Neural cell (in vitro differentiated cells): ENCODE measurements at regions not wholly inside any gene's neighbourhood (a gene's known extent, or its start where the extent isn't known, plus 50 kb on each side); places are given as distances from the start of the nearest gene placed in this dataset.

Experiments used
- H2AFZ ChIP-seq: fragments of 200-600, 300-800 bp; sonication (generic), shearing (Covaris generic); 2 replicates; pipeline ENCODE4 v1.6.0; 2014; ENCODE audit warnings: low read depth, mild to moderate bottlenecking, antibody characterized with exemption, low read length, moderate library complexity
- H3F3A ChIP-seq: fragments of 200-600 bp; shearing (Covaris generic); 2 replicates; pipeline ENCODE4 v1.6.1; 2016; ENCODE audit warnings: mild to moderate bottlenecking, moderate library complexity, mixed read lengths, antibody characterized with exemption, low read length; ENCODE audit not compliant: insufficient read depth, poor library complexity, severe bottlenecking
- H3K27ac ChIP-seq: fragments of 200-600, 300-800 bp; sonication (generic), shearing (Covaris generic); 2 replicates; pipeline ENCODE4 v1.5.1; 2014; ENCODE audit warnings: mild to moderate bottlenecking, low read length, moderate library complexity
- H3K27me3 ChIP-seq: fragments of 300-800, 200-600 bp; sonication (generic), shearing (Covaris generic); 2 replicates; pipeline ENCODE4 v1.6.0; 2014; ENCODE audit warnings: mild to moderate bottlenecking, low read depth, low read length, moderate library complexity; ENCODE audit not compliant: insufficient read depth
- H3K36me3 ChIP-seq: fragments of 300-800, 200-600 bp; sonication (generic), shearing (Covaris generic); 2 replicates; pipeline ENCODE4 v1.5.1; 2014; ENCODE audit warnings: mild to moderate bottlenecking, antibody characterized with exemption, low read length, moderate library complexity; ENCODE audit not compliant: insufficient read depth
- H3K4me2 ChIP-seq: fragments of 300-800, 200-600 bp; sonication (generic), shearing (Covaris generic); 2 replicates; pipeline ENCODE4 v1.6.0; 2014; ENCODE audit warnings: mild to moderate bottlenecking, low read length
- H3K4me3 ChIP-seq: fragments of 300-800, 200-600 bp; sonication (generic), shearing (Covaris generic); 2 replicates; pipeline ENCODE4 v1.5.1; 2014; ENCODE audit warnings: mild to moderate bottlenecking, low read length, moderate library complexity
- H3K79me2 ChIP-seq: fragments of 200-600 bp; shearing (Covaris generic); replicated peaks from 2 replicates; pipeline ENCODE4 v1.6.0; 2014; ENCODE audit warnings: mild to moderate bottlenecking, low read length, moderate library complexity; ENCODE audit not compliant: insufficient read depth
- H3K9ac ChIP-seq: fragments of 300-800, 200-600 bp; sonication (generic), shearing (Covaris generic); 2 replicates; pipeline ENCODE4 v1.6.1; 2016; ENCODE audit warnings: mild to moderate bottlenecking, low read length, mixed read lengths
- H3K9me2 ChIP-seq: fragments of 200-600 bp; shearing (Covaris generic); 2 replicates; pipeline ENCODE4 v1.6.1; 2016; ENCODE audit warnings: mild to moderate bottlenecking, low read length, mixed read lengths; ENCODE audit not compliant: insufficient read depth
- H3K9me3 ChIP-seq: fragments of 200-600, 300-800 bp; sonication (generic), shearing (Covaris generic); 2 replicates; pipeline ENCODE4 v1.6.1; 2016; ENCODE audit warnings: mild to moderate bottlenecking, mixed run types, low read length, moderate library complexity, mixed read lengths
- H4K20me1 ChIP-seq: fragments of 200-600 bp; shearing (Covaris generic); 2 replicates; pipeline ENCODE4 v1.6.1; 2016; ENCODE audit warnings: mild to moderate bottlenecking, mixed run types; ENCODE audit not compliant: insufficient read depth
- CTCF ChIP-seq: fragments of 450-650 bp; IDR thresholded peaks from 2 replicates; pipeline ENCODE4 v1.5.1; 2014; ENCODE audit warnings: antibody characterized with exemption, mild to moderate bottlenecking, moderate library complexity; ENCODE audit not compliant: poor library complexity, severe bottlenecking
- EP300 ChIP-seq: fragments of 450-650 bp; conservative IDR thresholded peaks from 2 replicates; pipeline ENCODE4 v1.6.1; 2014; ENCODE audit warnings: antibody characterized with exemption, mild to moderate bottlenecking, moderate library complexity; ENCODE audit not compliant: poor library complexity, severe bottlenecking
- EZH2 ChIP-seq: fragments of 200-600, 300-800 bp; shearing (Covaris generic), sonication (generic); IDR thresholded peaks from 2 replicates; pipeline ENCODE4 v1.6.1; 2014; ENCODE audit warnings: antibody characterized with exemption, low read length, borderline replicate concordance, mild to moderate bottlenecking; ENCODE audit not compliant: insufficient read depth, poor library complexity, severe bottlenecking
- MXI1 ChIP-seq: fragments of 450-650 bp; conservative IDR thresholded peaks from 2 replicates; pipeline ENCODE4 v1.6.1; 2014; ENCODE audit warnings: antibody characterized with exemption, mild to moderate bottlenecking; ENCODE audit not compliant: poor library complexity, severe bottlenecking
- POLR2AphosphoS5 ChIP-seq: IDR thresholded peaks from 2 replicates; pipeline ENCODE4 v1.6.1; 2012
- RAD21 ChIP-seq: fragments of 450-650 bp; conservative IDR thresholded peaks from 2 replicates; pipeline ENCODE4 v1.6.1; 2014; ENCODE audit warnings: antibody characterized with exemption, mild to moderate bottlenecking, moderate library complexity
- REST ChIP-seq: IDR thresholded peaks from 2 replicates; pipeline ENCODE4 v1.6.1; 2012; ENCODE audit warnings: borderline replicate concordance
- SMC3 ChIP-seq: fragments of 450-650 bp; conservative IDR thresholded peaks from 2 replicates; pipeline ENCODE4 v1.6.1; 2014; ENCODE audit warnings: antibody characterized with exemption, mild to moderate bottlenecking, moderate library complexity; ENCODE audit not compliant: poor library complexity
- TAF1 ChIP-seq: IDR thresholded peaks from 2 replicates; pipeline ENCODE4 v1.6.1; 2012; ENCODE audit warnings: low read depth

DNA sequence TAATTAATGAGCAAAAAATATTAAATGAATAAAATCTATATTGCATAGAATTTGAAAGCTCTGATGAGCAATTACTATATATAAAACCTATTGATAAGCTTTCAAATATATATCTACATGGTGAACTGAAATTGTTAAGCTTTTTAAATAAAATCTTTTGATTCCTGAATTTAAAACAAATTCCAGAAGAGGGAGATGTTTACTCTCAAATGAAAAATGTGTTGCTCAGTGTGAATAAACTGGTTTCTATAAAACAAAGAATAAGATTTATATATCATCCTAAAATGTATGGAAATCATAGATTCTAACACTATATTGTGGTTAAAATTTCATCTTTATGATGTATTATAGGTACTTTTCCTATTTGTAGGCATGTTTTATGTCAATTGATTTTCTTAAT is 171.5 kb upstream of the SLITRK6 start:
- H3K4me2 ChIP-seq = no peak overlapping the region
- H3K27me3 ChIP-seq = no peaks in the 10 kb centered on the region
- no peaks in the 10 kb centered on the region for H4K20me1 ChIP-seq
- H3K9me3 ChIP-seq = no peaks in the 10 kb centered on the region
- no peaks in the 10 kb centered on the region for H3K36me3 ChIP-seq
- no peak overlapping the region for H2AFZ ChIP-seq
- no peak overlapping the region for H3K27ac ChIP-seq
- no peaks in the 10 kb centered on the region for H3K79me2 ChIP-seq
- H3K9me2 ChIP-seq = no peaks in the 10 kb centered on the region
- no peaks in the 10 kb centered on the region for H3F3A ChIP-seq
- H3K9ac ChIP-seq = no peak overlapping the region
- no peak overlapping the region for H3K4me3 ChIP-seq
- TF ChIP-seq EP300 = no peak
- TF ChIP-seq REST = no peak
- TF ChIP-seq TAF1 = no peak
- TF ChIP-seq RAD21 = peak; percentile 70
- no peak for TF ChIP-seq EZH2
- TF ChIP-seq POLR2AphosphoS5 = no peak
- TF ChIP-seq CTCF = peak; percentile 56
- no peak for TF ChIP-seq MXI1
- TF ChIP-seq SMC3 = peak; percentile 62

- no peaks in the 10 kb centered on the region for H3K9me2 ChIP-seq
- H3K36me3 ChIP-seq = no peaks in the 10 kb centered on the region
- no peaks in the 10 kb centered on the region for H3K27me3 ChIP-seq
- H4K20me1 ChIP-seq = no peaks in the 10 kb centered on the region
- H3K4me2 ChIP-seq = no peak overlapping the region
- no peak overlapping the region for H3K4me3 ChIP-seq
- no peak overlapping the region for H3K27ac ChIP-seq
- no peaks in the 10 kb centered on the region for H3F3A ChIP-seq
- no peaks in the 10 kb centered on the region for H3K9me3 ChIP-seq
- H2AFZ ChIP-seq = no peak overlapping the region
- H3K79me2 ChIP-seq = no peaks in the 10 kb centered on the region
- H3K9ac ChIP-seq = no peak overlapping the region
- TF ChIP-seq POLR2AphosphoS5 (no peak), EP300 (no peak), RAD21 (no peak), EZH2 (no peak), TAF1 (no peak), REST (no peak), CTCF (no peak), MXI1 (no peak), SMC3 (no peak)
Observed at GRCh38 chr13:85969331-85969730, 170.1 kb upstream of the SLITRK6 start.
